ENCODE measurements at regions not wholly inside any gene's neighbourhood (a gene's known extent, or its start where the extent isn't known, plus 50 kb on each side); places are given as distances from the start of the nearest gene placed in this dataset.

- intact Hi-C loops (cut with DNase I) = no loop called here
- no peak overlapping the region for H3K4me3 ChIP-seq
- ATAC-seq (no peak), DNase-seq (no peak)
- no peak for TF ChIP-seq CTCF (IDR thresholded peaks at IDR 0.05)
- H3K27me3 ChIP-seq (ENCODE audit: insufficient read depth in 3 of 3, low read length in 2 of 3) = no peaks in the 10 kb centered on the region
- H3K9me3 ChIP-seq = peaks cover 3% of the 10 kb centered on the region
- H3K27ac ChIP-seq = no peak overlapping the region
- no peaks in the 10 kb centered on the region for H3K36me3 ChIP-seq (ENCODE audit: insufficient read depth in 1 of 2, low read depth in 1 of 2)
- no peaks in the 10 kb centered on the region for H3K4me1 ChIP-seq
These were observed 671.9 kb upstream of the PKDCC start for GRCh38 chr2:41375901-41376300.

GRCh38 chr2:41377837-41378236, 670.0 kb upstream of the PKDCC start:
- Histone ChIP-seq H3K4me3 (no peak overlapping the region), H3K9me3 (no peaks in the 10 kb centered on the region), H3K36me3 (ENCODE audit: insufficient read depth in 1 of 2, low read depth in 1 of 2) (no peaks in the 10 kb centered on the region), H3K27ac (no peak overlapping the region), H3K4me1 (no peaks in the 10 kb centered on the region), H3K27me3 (ENCODE audit: insufficient read depth in 3 of 3, low read length in 2 of 3) (no peaks in the 10 kb centered on the region)
- DNase-seq (no peak), ATAC-seq (no peak)
- TF ChIP-seq CTCF (IDR thresholded peaks at IDR 0.05) = no peak
- 85 to 95% (median 91%) methylated on average over 4 of the region's 4 CpGs for WGBS, 3 donors
- intact Hi-C loops (cut with DNase I) = no loop called here

- 89 to 91% (median 90%) methylated on average over 11 of the region's 11 CpGs for WGBS, 3 donors
- Histone ChIP-seq H3K9me3 (no peaks in the 10 kb centered on the region), H3K36me3 (ENCODE audit: insufficient read depth in 1 of 2, low read depth in 1 of 2) (no peaks in the 10 kb centered on the region), H3K4me1 (no peaks in the 10 kb centered on the region), H3K27ac (no peak overlapping the region), H3K27me3 (ENCODE audit: insufficient read depth in 3 of 3, low read length in 2 of 3) (no peaks in the 10 kb centered on the region), H3K4me3 (no peak overlapping the region)
- ATAC-seq (no peak), DNase-seq (peak in 1 of 2 donors; percentile 13)
- no peak for TF ChIP-seq CTCF (IDR thresholded peaks at IDR 0.05)
- intact Hi-C loops (cut with DNase I) = no loop called here
These were observed 669.4 kb upstream of the PKDCC start for GRCh38 chr2:41378420-41378819.

- H3K4me3 ChIP-seq = no peak overlapping the region
- no peak for TF ChIP-seq CTCF (IDR thresholded peaks at IDR 0.05)
- no peak for ATAC-seq
- intact Hi-C loops (cut with DNase I) = no loop called here
- H3K36me3 ChIP-seq (ENCODE audit: insufficient read depth in 1 of 2, low read depth in 1 of 2) = no peaks in the 10 kb centered on the region
- no peaks in the 10 kb centered on the region for H3K27me3 ChIP-seq (ENCODE audit: insufficient read depth in 3 of 3, low read length in 2 of 3)
- no peaks in the 10 kb centered on the region for H3K9me3 ChIP-seq
- 73 to 75% (median 75%) methylated on average over 13 of the region's 13 CpGs for WGBS, 3 donors
- DNase-seq = no peak
- H3K4me1 ChIP-seq = no peaks in the 10 kb centered on the region
- H3K27ac ChIP-seq = no peak overlapping the region
These were observed 668.2 kb upstream of the PKDCC start for GRCh38 chr2:41379496-41380221.

- Histone ChIP-seq H3K36me3 (ENCODE audit: insufficient read depth in 1 of 2, low read depth in 1 of 2) (no peaks in the 10 kb centered on the region), H3K4me1 (no peaks in the 10 kb centered on the region), H3K27ac (no peak overlapping the region), H3K4me3 (no peak overlapping the region), H3K27me3 (ENCODE audit: insufficient read depth in 3 of 3, low read length in 2 of 3) (no peaks in the 10 kb centered on the region), H3K9me3 (no peaks in the 10 kb centered on the region)
- ATAC-seq (no peak), DNase-seq (no peak)
- intact Hi-C loops (cut with DNase I) = no loop called here
- no peak for TF ChIP-seq CTCF (IDR thresholded peaks at IDR 0.05)
- 72 to 83% (median 81%) methylated on average over 3 of the region's 3 CpGs for WGBS, 3 donors
These were observed 666.1 kb upstream of the PKDCC start for GRCh38 chr2:41381701-41382100.
